ENCODE measurements at regions not wholly inside any gene's neighbourhood (a gene's known extent, or its start where the extent isn't known, plus 50 kb on each side); places are given as distances from the start of the nearest gene placed in this dataset.

- TF ChIP-seq CTCF (IDR thresholded peaks at IDR 0.05; ENCODE audit: low read length): no peak
- no peak for TF ChIP-seq EZH2 (IDR thresholded peaks at IDR 0.05; ENCODE audit: borderline replicate concordance, low read length)
Measured at GRCh38 chr1:117812869-117813511, 116.4 kb downstream of the GDAP2 start.
